ENCODE measurements at regions not wholly inside any gene's neighbourhood (a gene's known extent, or its start where the extent isn't known, plus 50 kb on each side); places are given as distances from the start of the nearest gene placed in this dataset.

DNA sequence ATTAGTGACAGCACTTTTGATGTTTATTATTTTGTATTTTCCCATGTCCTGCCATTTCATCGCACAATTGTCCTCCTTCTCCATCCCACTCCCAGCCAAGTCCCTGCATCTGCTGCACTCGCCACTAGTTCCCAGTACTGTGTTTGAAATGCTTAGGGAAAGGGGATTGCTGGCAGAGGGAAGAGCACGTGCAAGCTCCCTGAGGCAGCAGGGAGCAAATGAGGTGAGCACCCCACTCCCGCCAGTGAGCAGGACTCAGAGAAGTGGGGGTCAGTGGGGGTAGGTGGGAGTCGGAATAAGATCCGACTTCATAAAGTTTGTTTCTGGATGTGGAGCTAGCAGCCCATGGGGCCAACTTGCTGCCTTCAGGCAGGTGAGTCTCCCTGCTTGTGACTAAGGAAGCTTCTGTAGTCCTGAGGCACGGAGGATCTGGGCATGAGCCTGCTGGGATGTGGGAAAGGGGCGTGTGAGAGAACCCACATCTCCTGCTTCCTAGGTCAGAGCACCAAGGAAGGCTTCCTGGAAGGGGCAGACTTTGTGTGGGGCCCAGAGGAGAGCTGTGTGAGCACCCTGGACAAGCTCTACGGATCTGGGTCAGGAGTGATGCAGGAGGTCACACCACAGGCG is 99.7 kb upstream of the TLE3 start (continued):
- TF ChIP-seq REST (IDR thresholded peaks at IDR 0.05; ENCODE audit: low read depth): no peak
- no peak for TF ChIP-seq RAD21 (IDR thresholded peaks at IDR 0.05; ENCODE audit: low read depth)
- no peak for TF ChIP-seq ZFX (IDR thresholded peaks at IDR 0.05)

GRCh38 chr15:70196372-70197316 is 98.9 kb upstream of the TLE3 start:
- CTCF ChIA-PET: no interaction called here
- peak overlapping the region; percentile 13; the same call in 1 of the 2 replicates for H3K4me2 ChIP-seq (ENCODE audit: low read length)
- RAD21 ChIA-PET (ENCODE audit: low non-redundant PET in 1 of 2, low total read pairs in 2 of 2, uncharacterized antibody in 2 of 2, unreplicated experiment in 2 of 2): no interaction called here
- no peaks in the 10 kb centered on the region for H3K36me3 ChIP-seq (ENCODE audit: control insufficient read depth in 1 of 2, insufficient read depth in 2 of 2, low read length in 2 of 2)
- no peaks in the 10 kb centered on the region for H4K20me1 ChIP-seq (ENCODE audit: insufficient read depth)
- no peak overlapping the region for H2AFZ ChIP-seq (ENCODE audit: low read depth, low read length, poor library complexity, severe bottlenecking)
- TF ChIP-seq SRF (IDR thresholded peaks at IDR 0.05; ENCODE audit: low read depth) (no peak), CBX3 (IDR thresholded peaks at IDR 0.05; ENCODE audit: low read depth) (no peak)
- H3K9me3 ChIP-seq (ENCODE audit: control insufficient read depth in 1 of 2, insufficient read depth in 1 of 2, low read depth in 1 of 2, low read length in 2 of 2): no peaks in the 10 kb centered on the region
- peak; percentile 70 for ATAC-seq
- POLR2A ChIA-PET: no interaction called here
- intact Hi-C loops (cut with micrococcal nuclease): no loop called here
- DNase-seq (ENCODE audit: low read depth, low spot score): no peak
- H3K79me2 ChIP-seq (ENCODE audit: insufficient read depth, low read length): no peaks in the 10 kb centered on the region
- BruUV-seq (replicated peaks): no TSS peak
- no peaks in the 10 kb centered on the region for H3K9me2 ChIP-seq (ENCODE audit: insufficient read depth)
- H3K4me3 ChIP-seq (replicated peaks in 1 of 2; ENCODE audit: low read depth in 1 of 2, low read length in 2 of 2): no peak overlapping the region
- H3K4me1 ChIP-seq (ENCODE audit: control insufficient read depth in 1 of 2, insufficient read depth in 2 of 2, low read length in 2 of 2): peaks cover 13 to 27% of the 10 kb centered on the region in 2 experiments
- H3K27ac ChIP-seq (ENCODE audit: low read depth, low read length): no peak overlapping the region; the same call in 1 of the 2 replicates
- H3K9ac ChIP-seq (ENCODE audit: low read length): no peak overlapping the region
- H3K27me3 ChIP-seq (ENCODE audit: insufficient read depth, low read length): no peaks in the 10 kb centered on the region
